HG03095 (cell line): ENCODE measurements at regions not wholly inside any gene's neighbourhood (a gene's known extent, or its start where the extent isn't known, plus 50 kb on each side); places are given as distances from the start of the nearest gene placed in this dataset.

Experiments
- ATAC-seq: cut with Tn5 transposase; IDR thresholded peaks from one replicate; pipeline ENCODE4 v1.9.1; 2021; ENCODE audit warnings: moderate library complexity; ENCODE audit not compliant: unreplicated experiment

DNA sequence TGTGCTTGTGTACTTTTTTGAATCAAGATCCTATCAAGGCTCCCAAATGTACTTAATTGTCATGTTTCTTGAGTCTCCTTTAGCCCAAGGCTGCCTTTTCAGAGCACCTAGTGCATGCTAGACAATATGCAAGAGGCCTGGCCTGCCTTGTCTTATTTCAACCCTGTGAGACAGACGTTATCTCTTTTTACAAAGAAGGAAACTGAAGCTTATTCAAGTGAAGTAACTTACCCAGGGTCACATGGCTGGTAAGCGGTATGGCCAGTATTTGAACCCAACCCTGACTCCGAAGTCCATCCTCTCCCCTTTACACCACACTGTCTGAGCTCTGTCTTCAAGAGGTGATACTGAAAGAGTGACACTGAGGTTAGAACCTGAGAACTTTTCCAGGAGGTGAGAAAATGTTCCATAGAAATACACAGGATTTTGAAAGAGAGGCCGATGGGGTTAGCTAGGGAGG, 505.1 kb downstream of the FOXO1 start:
- no peak for ATAC-seq

DNA sequence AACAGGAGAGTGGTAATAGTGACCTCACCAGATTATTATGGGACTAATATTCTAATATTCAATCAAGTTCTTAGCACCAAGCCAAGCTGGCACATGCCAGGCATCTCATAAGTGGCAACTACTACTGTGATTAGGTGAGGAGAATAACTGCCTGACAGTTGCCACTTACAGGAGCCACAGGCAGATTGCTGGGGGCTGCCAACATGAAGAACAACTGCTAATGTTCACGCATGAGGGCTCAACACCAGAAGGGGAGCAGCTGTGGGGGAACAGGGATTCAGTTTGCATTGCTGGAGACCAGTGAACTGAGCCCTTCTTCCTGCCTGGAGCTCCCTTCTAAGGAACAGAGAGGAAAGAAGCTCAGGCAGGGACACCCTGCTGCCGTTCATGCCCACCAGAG, 504.5 kb downstream of the FOXO1 start:
- no peak for ATAC-seq

DNA sequence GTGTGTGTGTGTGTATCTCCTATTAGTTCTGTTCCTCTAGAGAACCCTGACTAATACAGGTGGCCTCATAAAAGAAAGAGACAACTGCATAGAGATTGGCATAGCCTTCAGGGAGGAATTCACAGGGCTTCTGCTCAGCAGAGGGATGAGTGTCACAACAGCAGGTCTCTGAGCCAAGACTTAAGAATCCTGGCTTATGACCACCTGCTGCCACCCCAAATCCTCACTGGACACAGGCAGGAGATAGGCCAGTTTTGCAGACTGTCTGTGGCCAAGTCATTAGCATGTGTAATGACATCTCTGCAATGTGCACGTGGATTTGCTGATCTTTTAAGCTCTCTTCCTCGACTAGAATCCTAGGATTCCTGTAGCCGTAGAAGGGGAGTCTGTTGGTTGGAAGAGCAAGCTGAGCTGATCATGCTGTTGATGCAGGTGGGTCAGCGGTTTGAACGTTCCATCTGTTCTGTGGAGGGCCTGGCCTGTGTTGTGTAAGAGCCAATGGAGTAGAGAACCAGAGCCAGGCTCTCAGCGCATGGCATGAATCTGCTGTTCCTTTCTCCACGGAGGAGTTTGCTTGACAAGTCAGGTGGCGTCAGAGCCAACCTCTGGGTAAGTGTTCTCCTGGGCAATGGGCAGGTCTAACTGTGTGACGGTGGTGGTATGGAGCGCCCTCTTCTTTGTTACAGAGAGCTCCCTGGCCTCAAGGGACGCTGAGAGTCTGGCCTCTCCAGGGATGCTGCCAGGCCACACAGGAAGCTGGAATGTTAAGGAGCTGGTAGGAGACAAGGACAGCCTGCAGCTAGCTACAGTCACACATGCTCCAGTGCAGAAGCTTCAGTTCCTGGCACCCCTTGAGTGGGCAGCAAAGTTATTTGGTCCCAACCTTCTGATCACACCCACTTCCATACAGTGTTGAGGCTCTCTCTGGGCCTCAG, 503.1 kb downstream of the FOXO1 start:
- no peak for ATAC-seq

DNA sequence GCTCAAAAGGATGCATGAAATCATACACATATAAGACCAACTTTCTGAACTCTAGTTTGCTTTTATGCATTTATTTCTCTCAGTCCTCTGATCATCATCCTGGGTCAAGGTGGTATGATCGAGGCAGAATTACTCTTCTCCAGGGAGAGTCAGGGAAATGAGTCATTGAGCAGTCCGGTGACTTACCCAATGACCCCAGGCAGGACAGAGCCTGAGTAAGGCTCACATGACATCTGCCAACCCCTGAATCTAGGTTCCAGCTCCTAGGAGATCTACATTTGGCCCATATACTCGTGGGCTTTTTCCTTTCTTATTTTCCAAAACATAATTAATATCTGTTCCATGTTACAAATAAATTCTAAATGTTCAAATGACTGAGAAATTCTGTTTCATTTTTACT, 502.3 kb downstream of the FOXO1 start:
- ATAC-seq, result no peak

DNA sequence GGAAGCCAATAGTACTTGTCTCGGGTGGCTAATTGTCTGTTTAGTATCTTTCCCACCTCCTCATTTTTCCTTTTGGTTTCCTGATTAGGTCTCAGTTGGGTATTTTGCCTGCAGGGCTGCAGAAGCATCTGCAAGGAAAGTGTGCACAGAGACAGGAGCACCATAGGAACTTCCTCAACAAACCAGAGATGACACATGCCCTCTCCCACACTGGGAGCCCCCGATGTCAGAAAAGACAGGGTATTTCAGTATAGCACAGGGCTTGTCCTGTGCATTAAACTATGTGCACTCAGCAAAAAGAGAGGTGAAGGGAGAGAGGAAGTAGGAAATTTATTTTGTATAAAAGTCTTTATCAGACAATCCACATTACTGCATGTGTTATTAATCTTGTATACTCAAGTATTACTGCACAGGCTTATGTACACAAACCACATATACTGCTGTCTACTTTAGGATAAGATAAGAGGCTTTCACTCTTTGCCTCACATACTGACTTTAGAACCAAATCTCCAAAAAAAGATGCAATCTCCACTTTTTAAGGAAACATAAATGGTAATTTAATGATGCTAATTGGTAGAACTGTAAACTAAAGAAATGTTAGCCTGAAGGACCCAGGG, 501.0 kb downstream of the FOXO1 start:
- no peak for ATAC-seq

DNA sequence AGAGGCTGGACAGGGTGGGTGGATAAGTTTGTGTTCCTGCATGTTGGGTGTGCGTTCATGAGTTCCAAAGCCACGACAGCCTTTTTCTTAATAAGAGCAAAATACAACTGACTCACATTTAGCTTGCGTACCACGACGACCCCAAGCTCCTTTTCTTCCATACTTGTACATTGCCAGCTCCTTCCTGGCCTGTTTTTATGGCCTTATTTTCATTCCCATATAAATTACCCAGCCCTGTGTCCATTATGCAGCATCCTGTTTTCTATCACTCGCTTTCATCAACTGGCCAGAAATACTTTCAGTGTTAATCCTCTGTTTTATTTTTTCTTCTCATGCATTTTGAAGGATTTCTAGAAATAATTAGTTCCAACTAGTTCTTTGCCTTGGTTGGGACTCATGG, 499.1 kb downstream of the FOXO1 start:
- ATAC-seq, result no peak

DNA sequence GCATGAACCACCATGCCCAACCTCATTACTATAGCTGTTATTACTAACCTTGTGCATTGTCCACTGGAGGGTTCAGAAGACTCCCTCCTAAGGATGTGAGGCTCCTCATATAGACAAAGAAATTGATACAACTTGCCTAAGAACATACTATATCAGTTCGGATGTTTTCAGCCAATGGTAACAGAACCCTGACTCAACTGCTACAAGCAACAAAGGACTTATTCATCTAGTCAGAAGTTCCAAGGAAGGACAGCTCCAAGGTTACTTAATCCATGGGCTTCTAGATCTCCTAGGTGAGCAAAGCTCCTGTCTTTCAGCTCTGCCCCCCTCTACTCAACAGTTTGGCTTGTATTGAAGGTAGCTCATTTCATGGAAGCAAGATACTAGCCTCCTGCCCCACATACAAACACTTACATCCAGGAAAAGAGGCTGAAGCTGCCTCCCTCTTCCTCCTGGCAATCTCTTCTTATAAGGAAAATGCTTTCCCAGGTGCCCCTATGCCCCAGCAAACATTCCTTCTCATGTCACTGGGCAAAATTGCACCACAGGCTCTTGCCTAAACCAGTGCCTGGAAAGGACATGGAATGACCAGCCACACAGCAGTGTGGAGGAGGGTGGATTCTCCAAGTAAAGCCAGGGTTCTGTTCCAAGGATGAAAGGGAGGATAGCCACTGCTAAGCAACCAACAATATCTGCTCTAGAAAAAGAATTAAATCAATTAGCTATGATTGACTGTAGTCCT, 497.8 kb downstream of the FOXO1 start:
- no peak for ATAC-seq

DNA sequence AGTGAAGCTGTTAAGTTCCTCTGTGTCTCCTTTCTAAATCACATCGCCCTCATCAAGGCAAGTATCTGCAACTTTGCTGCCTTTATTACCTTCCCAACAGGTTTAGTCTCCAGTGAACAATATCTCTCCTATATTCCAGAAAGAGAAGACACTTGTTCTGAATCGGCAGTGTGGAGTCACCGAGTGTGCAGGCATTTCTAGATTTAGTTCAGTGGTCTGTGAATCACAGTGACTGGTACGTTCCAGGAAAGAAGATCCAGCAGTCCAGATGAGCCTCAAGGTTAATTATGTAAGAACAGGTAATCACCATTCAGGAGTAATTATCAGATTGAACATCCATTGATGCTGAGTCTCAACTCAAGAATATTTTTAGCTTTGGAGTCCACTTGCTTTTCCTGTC, 497.0 kb downstream of the FOXO1 start:
- no peak for ATAC-seq

DNA sequence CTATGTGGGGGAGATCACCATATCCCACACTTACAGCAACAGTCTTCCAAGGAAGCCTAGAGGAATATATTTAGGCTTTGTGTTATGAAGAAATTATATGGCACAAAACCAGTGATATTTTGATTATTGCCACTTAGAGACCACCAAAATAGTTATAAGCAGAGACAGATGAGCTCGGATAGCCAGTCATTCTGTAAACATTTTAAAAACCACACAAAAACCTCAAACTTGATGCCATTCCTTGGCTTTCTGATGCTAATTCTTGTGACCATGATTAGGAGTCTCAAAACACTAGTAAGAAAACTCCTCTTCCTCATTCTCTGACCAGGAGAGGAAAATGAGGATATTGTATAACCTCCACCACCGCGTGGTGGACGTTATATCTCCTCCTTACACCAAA, 496.4 kb downstream of the FOXO1 start:
- ATAC-seq, result no peak

DNA sequence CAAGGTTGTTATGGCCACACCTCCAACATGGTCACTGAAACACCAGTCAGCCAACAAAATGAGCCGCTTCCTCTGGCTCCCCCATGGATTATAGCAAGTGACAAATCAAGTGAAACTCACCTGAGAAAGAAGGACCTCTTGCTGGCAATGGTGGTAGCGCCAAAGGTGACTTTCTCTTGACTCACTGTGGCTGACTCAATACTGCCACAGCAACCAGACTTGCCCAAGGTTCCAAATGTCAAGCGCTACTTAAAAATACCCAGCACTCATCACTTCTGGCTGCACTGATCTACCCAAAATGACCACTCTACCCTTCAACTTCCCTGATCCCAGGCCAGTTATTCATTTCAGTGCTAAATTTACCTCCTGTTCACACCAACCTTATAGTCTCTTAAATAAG, 495.5 kb downstream of the FOXO1 start:
- no peak for ATAC-seq

DNA sequence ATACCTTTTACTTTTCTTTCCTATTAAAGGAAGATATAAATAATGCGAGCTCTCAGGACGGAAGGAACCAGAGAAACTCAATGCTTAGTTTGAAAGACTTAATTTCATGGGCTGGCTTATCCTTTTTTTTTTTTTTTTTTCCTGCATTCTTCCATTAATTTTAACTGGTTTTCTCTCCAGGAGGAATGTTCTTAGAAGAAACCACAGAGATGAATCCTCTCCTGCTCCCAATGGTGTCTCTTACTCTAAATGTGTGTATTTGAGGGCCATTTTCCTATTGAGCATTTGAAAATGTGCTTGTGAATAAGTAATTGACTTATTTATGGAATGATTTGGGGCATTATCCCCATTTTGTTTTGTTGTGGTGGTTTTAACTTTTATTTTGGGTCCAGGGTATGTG, 494.9 kb downstream of the FOXO1 start:
- ATAC-seq, result no peak

DNA sequence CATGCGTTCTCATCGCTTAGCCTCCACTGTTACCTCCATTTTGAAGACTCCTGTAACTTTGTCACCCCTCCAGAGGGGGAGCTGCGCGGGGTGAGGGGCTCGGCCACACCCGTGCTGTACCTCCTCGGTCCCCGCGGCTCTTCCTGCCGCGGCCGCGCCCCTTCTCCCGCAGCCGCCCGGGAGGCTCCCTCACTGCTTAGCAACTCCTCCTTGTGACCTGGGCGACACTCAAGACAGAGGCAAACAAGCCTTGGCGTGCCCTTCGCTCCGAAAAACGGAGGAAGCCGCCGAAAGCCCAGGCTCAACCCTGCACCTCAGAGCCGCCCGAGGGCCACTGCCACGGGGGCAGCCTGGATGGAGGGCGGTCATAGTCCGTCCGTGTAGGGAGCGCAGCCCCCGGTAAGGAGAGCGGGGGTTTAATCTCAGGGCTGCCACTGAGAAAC, 494.3 kb downstream of the FOXO1 start:
- no peak for ATAC-seq

DNA sequence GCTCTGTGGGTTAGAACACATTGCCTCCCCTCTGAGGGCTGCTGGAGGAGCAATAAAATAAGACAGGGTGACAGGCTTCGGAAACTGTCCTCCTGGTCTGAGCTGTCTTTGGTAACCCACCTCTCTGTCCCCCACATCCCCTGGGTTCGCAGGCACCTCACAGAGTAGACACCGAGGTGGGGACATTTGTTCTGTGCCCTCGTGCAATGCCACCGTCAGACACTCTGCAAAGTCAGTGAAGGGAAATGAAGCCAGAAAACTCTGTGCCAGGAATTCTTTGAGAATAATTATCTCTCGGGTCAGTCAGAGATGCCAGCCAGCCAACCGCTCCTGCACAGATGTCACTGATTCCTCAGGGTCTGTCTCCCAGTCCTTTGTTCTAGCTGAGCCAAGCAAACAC, 493.6 kb downstream of the FOXO1 start:
- no peak for ATAC-seq

DNA sequence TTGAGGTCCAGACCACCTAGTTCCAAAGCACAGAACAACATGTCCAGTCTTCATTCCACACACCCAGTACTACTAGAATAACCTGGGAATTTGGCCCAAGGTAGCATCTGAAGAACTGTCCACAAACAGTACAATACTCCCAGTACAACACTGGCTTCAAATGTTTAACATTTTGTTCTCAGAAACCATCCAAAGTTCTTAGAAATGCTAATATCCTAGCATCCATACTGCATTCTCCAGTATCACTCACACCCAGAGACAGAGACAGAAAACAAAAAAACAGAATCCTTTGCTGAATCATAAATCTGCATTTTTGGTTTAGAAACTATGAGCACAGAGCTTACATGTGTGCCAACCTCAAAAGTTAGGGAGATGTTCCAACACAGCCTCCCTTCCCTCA, 490.8 kb downstream of the FOXO1 start:
- ATAC-seq, result no peak

DNA sequence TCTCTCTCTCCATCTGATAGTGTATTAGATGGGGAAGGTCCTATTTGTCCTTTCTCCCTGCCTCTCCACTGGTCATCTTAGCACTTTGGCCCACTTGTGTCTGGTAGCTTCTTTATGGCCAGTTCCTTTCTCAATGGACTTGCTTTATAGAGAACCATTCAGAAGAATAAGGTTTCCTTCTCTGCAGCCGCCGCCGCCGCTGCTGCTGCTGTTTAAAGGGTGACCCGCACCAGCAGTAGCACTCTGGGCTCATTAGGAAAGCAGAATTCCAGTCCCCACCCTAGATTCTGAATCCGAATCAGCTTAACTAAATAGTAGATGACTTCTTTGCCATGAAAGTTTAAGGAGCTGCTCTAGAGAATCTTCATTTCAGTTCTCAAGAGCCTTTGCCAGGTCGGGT, 490.2 kb downstream of the FOXO1 start:
- ATAC-seq, result no peak

DNA sequence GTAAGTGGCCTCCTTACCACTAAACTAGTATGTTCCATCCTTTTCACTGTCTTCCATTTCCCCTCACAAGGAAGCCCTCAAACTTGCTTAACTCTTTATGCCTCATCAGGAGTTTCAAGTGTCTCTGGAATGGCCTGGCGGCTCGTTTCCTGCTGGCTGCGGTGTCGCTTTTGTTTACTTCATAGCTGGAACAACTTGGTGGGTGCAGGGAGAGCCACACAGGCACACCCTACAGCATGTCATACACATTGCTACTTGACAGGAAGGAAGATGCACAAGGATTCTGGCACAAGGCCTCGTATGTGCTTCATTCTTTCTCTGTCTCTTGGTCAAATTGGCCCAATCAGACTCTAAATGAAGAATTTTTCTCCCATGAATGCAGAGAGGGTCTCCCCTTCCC, 488.3 kb downstream of the FOXO1 start:
- ATAC-seq, result no peak

DNA sequence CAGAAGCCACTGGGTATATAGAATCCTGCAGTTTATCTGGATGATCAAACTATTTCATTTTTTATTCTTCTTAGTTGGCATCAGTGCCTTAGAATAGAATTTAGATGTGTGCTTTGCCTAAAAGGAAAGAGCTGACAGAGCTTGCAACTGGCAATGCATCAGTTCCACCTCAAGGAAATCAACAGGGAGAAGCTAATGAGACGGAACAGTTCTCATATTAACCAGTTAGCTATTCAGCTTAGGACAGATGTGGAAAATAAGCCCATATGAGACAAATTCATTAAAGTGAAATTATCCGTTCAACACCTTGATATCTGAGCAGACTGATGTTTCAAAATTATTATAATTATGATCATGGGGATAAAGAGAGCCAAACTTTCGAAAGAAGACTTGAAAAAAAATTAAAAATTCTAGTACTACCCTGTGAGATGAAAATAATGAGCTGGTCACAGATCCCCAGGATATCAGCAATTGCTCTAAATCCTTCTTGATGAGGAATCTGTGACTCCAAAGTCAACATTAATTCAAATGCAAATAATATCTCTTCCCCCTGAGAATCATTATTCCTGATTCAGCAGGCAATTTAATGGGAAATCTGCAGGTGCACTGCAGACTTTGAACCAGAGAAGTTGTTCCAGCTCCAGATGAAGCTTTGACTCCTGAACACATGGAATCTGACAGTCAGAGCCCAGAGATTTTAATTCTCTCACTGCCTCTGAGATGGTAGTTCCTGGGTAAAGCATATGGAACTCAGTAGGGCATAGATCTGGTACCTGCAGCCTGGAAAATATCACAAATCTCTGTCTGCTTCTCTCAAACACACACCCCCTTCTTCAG, 486.8 kb downstream of the FOXO1 start:
- no peak for ATAC-seq

DNA sequence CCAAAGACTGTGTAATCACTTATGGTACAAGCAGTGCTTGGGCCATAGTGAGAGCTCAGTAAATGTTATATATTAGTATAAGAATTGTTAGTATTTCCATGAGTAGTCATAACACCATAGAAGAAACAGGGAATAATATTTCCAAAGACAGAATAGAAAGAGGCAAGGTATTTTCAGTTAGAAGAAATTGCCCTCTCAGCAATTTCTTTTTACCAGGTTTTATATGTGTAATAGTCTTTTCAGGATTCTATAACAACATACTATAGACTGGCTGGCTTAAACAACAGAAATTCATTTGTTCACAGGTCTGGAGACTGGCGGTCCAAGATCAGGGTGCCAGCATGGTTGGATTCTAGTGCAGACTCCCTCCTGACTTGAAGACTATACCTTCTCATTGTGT, 485.7 kb downstream of the FOXO1 start:
- ATAC-seq, result no peak

DNA sequence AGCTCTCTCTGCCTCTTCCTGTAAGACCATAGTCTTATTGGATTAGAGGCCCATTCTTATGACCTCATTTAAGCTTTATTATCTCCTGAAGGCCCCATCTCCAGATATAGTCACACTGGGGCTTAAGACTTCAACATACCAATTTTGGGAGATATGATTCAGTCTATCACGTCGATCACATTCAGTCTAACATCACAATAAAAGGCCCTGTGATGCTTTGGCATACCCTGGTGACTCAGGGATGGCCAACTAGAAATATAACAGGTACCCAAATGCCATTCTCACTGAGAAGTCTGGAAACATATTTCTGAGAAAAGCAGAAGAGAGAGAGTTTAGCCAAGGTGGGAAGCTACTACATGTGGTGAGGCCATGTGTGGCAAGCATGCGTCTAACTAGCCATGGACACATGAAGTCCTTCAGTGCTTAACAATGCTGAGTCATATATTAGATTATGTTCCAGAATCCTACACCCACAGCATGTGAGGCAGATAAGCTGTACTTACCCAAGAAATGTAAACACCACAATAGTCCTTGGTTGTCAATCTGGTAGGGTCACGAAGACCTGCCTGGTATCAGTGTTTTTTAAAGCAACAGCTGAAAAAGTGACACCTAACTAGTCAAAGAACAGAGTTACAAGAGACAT, 485.1 kb downstream of the FOXO1 start:
- ATAC-seq, result no peak

DNA sequence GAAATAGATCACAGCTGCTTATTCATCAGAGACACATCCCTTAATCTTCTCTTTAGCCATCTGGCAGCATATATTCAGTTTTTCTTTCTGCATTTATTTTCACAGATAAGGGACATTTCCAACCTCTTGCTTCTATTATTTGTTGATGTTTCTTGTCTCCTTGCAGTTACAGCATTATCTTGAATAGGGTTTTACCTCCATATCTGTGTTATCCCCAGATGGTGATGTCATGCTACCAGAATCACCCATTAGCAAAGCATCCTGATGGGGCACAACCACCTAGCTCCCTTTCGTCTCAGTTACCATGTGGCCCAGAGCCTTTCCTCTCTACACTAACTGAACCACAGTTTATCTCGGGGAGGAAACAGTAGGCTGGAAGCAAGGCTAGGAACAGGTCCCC, 483.9 kb downstream of the FOXO1 start:
- ATAC-seq, result no peak
